Skeletal muscle tissue (tissue), 3 donors: ENCODE measurements at regions not wholly inside any gene's neighbourhood (a gene's known extent, or its start where the extent isn't known, plus 50 kb on each side); places are given as distances from the start of the nearest gene placed in this dataset.

ENCODE experiments used
- H3K27ac ChIP-seq: one replicate; pipeline ENCODE4 v1.7.0; 2013; ENCODE audit warnings: mild to moderate bottlenecking, low read depth, low read length, inconsistent platforms
- H3K27me3 ChIP-seq, 3 donors: one replicate each; pipeline ENCODE4 v1.7.0; 2013; ENCODE audit warnings: low read length in 3 of 3; ENCODE audit not compliant: control insufficient read depth in 3 of 3, insufficient read depth in 3 of 3
- H3K36me3 ChIP-seq, 3 donors: one replicate each; pipeline ENCODE4 v1.7.0; 2013; ENCODE audit warnings: low read length in 3 of 3; ENCODE audit not compliant: control insufficient read depth in 3 of 3, insufficient read depth in 3 of 3
- H3K4me1 ChIP-seq, 3 donors: one replicate each; pipeline ENCODE4 v1.7.0; 2013; ENCODE audit warnings: low read length in 3 of 3, mild to moderate bottlenecking in 3 of 3; ENCODE audit not compliant: control insufficient read depth in 3 of 3, insufficient read depth in 3 of 3
- H3K4me3 ChIP-seq, 3 donors: one replicate each; pipeline ENCODE4 v1.7.0; 2013; ENCODE audit warnings: low read length in 3 of 3
- H3K9ac ChIP-seq, 3 donors: one replicate each; pipeline ENCODE4 v1.7.0; 2013; ENCODE audit warnings: low read length in 3 of 3, mild to moderate bottlenecking in 3 of 3, moderate library complexity in 2 of 3, low read depth in 1 of 3
- H3K9me3 ChIP-seq, 3 donors: one replicate each; pipeline ENCODE4 v1.7.0; 2013; ENCODE audit warnings: low read length in 3 of 3; ENCODE audit not compliant: control insufficient read depth in 3 of 3
- donor health status: Osteomylitis.

GRCh38 chr20:40532103-40532502, 156.9 kb downstream of the MAFB start:
- Histone ChIP-seq H3K9ac (no peak overlapping the region), H3K36me3 (no peaks in the 10 kb centered on the region), H3K4me3 (no peak overlapping the region), H3K27ac (no peak overlapping the region), H3K9me3 (peaks cover 0 to 7% (median 5%) of the 10 kb centered on the region in 3 donors), H3K27me3 (no peaks in the 10 kb centered on the region), H3K4me1 (no peaks in the 10 kb centered on the region)

DNA sequence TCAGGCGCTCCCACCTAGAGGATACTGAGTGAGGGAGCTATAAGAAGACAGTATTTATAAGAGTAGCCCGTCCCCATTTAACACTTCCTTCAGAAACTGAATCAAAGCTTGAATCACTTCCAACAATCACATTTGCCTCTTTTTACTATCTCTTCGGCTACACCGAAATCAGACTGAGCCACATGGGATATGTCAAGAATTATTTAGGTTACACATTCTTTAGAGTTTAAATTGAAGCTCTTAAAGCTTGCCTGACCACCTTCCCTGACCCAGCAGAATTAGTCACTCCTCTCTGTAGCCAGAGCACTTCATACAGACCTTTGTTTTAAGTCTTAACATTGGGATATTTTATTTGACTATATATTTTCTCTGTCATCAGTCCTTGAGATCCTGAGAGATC, 163.7 kb downstream of the MAFB start:
- Histone ChIP-seq H3K27me3 (no peaks in the 10 kb centered on the region), H3K36me3 (no peaks in the 10 kb centered on the region), H3K27ac (no peak overlapping the region), H3K4me3 (no peak overlapping the region), H3K4me1 (no peaks in the 10 kb centered on the region), H3K9me3 (peaks cover 0 to 4% (median 3%) of the 10 kb centered on the region in 3 donors), H3K9ac (no peak overlapping the region)

DNA sequence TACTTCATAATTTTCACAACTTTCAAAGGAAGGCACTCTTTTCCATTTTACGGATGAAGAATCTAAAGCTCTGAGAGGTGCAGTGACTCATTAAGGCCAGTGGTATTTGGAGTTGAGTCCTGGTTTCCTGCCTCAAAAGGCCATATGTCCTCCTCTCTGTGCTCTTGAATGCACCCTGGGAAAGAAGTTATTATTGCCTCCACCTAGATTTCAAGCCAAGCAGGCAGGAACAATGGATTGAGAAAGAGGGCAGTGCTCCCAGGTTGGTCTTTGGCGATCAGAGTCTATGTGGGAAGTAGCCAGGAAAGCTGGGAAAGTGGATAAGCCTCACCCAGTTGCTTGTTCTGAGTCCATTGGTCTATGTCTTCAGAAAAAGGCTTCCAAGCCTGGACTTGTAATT, 165.0 kb downstream of the MAFB start:
- Histone ChIP-seq H3K9ac (no peak overlapping the region), H3K4me3 (no peak overlapping the region), H3K27me3 (no peaks in the 10 kb centered on the region), H3K27ac (no peak overlapping the region), H3K4me1 (no peaks in the 10 kb centered on the region), H3K9me3 (peaks cover 0 to 3% (median 3%) of the 10 kb centered on the region in 3 donors), H3K36me3 (no peaks in the 10 kb centered on the region)

DNA sequence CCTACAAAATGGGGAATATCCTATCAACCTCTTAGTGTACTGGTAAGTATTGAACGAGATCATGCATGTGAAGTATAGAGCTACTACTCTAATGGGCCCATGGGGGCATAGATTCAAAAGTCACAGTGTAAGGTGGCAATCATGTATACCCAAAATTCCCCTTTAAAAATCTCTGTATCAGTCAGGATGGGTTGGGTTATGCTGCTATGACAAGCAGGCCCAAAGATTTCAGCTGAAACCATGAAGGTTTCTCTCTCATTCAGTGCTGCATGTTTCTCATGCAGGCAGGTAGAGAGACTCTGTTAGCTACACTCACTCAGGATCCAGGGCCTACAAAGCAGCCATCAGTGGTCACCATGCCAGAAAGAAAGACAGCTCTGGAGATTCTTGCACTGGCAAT, 166.6 kb downstream of the MAFB start:
- Histone ChIP-seq H3K27me3 (no peaks in the 10 kb centered on the region), H3K36me3 (no peaks in the 10 kb centered on the region), H3K27ac (no peak overlapping the region), H3K4me3 (no peak overlapping the region), H3K9me3 (peaks cover 0 to 3% (median 3%) of the 10 kb centered on the region in 3 donors), H3K9ac (no peak overlapping the region), H3K4me1 (no peaks in the 10 kb centered on the region)

DNA sequence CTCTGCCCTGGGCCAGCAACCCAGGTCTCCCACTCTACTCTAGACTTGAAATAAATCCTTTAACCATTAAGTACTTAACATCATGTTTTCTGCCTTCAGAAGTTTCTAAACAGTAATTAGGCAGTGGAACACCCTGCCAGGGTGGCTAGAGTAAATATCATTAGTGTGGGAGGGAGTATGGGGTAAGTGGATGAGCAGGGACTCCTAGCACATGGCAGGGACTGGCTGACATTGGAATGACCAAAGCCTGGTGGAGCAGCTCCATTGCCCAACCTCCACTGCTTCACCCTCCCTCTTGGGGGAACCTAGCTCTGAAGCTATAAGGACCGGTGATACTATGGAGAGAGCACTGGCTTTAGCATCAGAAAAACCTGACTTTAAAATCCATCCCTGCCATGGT, 167.1 kb downstream of the MAFB start:
- Histone ChIP-seq H3K27me3 (no peaks in the 10 kb centered on the region), H3K9ac (no peak overlapping the region), H3K27ac (no peak overlapping the region)

DNA sequence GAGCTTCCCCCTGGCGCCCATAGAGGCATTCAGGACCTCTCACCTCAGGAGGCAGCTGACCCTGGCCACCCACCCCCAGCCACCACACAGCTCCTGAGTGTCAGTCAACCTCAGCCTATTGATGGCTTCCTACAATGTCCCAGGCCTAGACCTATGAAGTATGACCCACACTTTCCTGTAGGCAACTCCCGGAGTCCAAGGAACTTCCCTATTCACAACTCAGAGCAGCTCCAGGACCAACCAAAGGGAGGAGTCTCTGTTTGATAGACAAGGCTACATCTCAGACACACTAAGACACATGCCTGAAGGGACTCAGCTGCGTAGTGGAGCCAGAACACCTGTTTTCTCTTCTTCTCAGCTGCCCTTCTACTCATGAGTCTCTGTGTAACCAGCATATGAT, 169.1 kb downstream of the MAFB start:
- H3K9me3 ChIP-seq = peaks cover 0 to 3% (median 3%) of the 10 kb centered on the region in 3 donors
- no peak overlapping the region for H3K4me3 ChIP-seq
- H3K36me3 ChIP-seq = no peaks in the 10 kb centered on the region
- H3K27me3 ChIP-seq = no peaks in the 10 kb centered on the region
- H3K27ac ChIP-seq = no peak overlapping the region
- H3K9ac ChIP-seq = no peak overlapping the region
- no peaks in the 10 kb centered on the region for H3K4me1 ChIP-seq

More for the DNA sequence above, 167.1 kb downstream of the MAFB start:
- Histone ChIP-seq H3K4me3 (no peak overlapping the region), H3K4me1 (no peaks in the 10 kb centered on the region), H3K9me3 (peaks cover 0 to 3% (median 3%) of the 10 kb centered on the region in 3 donors), H3K36me3 (no peaks in the 10 kb centered on the region)

DNA sequence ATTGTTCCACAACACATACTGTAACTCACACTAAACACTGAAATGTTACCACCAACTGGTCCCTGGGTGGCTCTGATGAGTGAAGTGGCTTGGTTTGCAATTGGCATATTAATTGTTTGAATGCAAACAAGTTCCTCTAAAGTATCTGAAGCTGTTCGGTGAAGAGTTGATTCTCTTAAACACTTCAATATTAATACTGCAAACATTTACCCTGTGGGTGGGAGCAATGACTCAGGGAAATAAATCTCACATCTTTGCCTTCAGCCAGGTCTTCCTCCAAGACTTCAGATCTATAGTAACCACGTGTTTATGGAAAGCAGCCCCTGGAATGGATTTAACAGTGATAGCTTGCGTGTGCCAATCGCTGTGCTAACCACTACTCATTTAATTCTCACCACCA, 176.0 kb downstream of the MAFB start:
- Histone ChIP-seq H3K9ac (no peak overlapping the region), H3K36me3 (no peaks in the 10 kb centered on the region), H3K27ac (no peak overlapping the region), H3K9me3 (no peaks in the 10 kb centered on the region), H3K4me3 (no peak overlapping the region), H3K27me3 (no peaks in the 10 kb centered on the region), H3K4me1 (peaks cover 0 to 5% (median 2%) of the 10 kb centered on the region in 3 donors)

- no peak overlapping the region for H3K9ac ChIP-seq
- no peaks in the 10 kb centered on the region for H3K9me3 ChIP-seq
- no peaks in the 10 kb centered on the region for H3K36me3 ChIP-seq
- H3K27ac ChIP-seq = no peak overlapping the region
- H3K4me1 ChIP-seq = peaks cover 0 to 5% (median 2%) of the 10 kb centered on the region in 3 donors
- no peak overlapping the region for H3K4me3 ChIP-seq
- no peaks in the 10 kb centered on the region for H3K27me3 ChIP-seq
Observed at GRCh38 chr20:40512591-40512990, 176.4 kb downstream of the MAFB start.

DNA sequence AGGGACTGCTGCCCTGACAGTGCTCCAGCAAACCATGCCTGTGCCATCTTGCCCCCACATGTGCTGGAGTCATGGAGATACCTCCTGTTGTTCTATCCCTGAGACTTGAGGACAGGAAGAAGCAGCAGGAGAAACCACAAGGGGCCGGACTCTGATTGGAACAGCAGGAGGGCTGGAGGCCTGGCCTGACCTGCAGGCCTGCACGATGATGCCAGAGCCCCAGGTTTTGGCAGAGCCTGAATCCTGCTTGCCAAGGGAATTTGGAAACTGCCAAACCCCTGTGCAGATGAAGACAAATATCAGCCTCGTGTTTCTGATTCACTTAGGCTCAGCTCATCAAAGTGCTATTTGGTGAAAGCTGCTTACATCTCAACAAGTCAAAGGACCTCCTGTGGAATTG, 177.6 kb downstream of the MAFB start:
- no peak overlapping the region for H3K4me3 ChIP-seq
- no peaks in the 10 kb centered on the region for H3K36me3 ChIP-seq
- no peaks in the 10 kb centered on the region for H3K27me3 ChIP-seq
- no peaks in the 10 kb centered on the region for H3K9me3 ChIP-seq
- peaks cover 0 to 5% (median 2%) of the 10 kb centered on the region in 3 donors for H3K4me1 ChIP-seq
- no peak overlapping the region for H3K9ac ChIP-seq
- H3K27ac ChIP-seq = no peak overlapping the region

DNA sequence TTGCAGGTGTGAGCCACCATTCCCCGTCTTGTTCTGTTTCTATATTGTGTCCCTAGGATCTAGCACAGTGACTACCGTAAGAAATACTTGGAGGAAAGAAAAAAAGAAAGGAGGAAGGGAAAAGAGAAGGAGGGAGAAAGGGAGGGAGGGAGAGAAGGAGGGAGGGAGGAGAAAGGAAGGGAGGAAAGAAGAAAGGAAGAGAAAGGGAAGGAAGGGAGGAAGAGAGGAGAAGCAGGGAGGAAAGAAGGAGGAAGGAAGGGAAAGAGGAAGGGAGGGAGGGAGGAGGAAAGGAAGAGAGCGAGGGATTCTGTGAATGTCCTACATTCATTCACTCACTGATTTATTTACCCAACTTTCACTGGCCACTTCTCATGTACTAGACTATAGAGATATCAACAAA, 178.4 kb downstream of the MAFB start:
- Histone ChIP-seq H3K36me3 (no peaks in the 10 kb centered on the region), H3K27me3 (no peaks in the 10 kb centered on the region), H3K27ac (no peak overlapping the region), H3K4me3 (no peak overlapping the region), H3K9ac (no peak overlapping the region), H3K4me1 (peaks cover 0 to 8% (median 2%) of the 10 kb centered on the region in 3 donors), H3K9me3 (no peaks in the 10 kb centered on the region)

DNA sequence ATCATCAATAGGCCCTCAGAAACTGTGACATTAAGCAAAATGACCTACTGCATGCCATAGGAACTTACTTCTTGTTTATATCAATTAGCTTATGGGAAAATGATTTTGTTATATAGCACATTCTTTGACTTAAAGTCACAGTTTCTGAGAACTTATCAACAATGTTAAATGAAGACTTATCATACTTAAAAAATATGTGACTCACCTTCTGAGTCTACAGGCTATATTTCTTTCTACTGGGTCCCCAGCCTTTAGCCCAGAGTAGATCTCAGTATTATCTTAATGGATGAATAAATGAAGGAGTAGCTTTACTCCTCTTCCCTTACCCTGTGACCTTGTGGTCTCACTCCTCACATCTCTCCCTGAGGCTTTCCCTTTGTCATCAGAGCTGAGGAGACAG, 180.2 kb downstream of the MAFB start:
- Histone ChIP-seq H3K27ac (no peak overlapping the region), H3K9me3 (no peaks in the 10 kb centered on the region), H3K4me3 (no peak overlapping the region), H3K36me3 (no peaks in the 10 kb centered on the region), H3K9ac (no peak overlapping the region), H3K4me1 (peaks cover 0 to 8% (median 2%) of the 10 kb centered on the region in 3 donors), H3K27me3 (no peaks in the 10 kb centered on the region)
